Right renal pelvis (tissue), 4 donors: ENCODE measurements at regions not wholly inside any gene's neighbourhood (a gene's known extent, or its start where the extent isn't known, plus 50 kb on each side); places are given as distances from the start of the nearest gene placed in this dataset.
"Not testable (repeated sequence)": the region's sequence is repeated elsewhere in the genome, so short reads cannot be mapped to it uniquely, and the experiment has no call there.

Source experiments
- DNase-seq, 4 donors: peaks; one replicate each; pipeline ENCODE4 v3.0.0-alpha.2; 2013; ENCODE audit warnings: low read depth in 4 of 4, low spot score in 3 of 4, missing footprints in 1 of 4

GRCh38 chr18:68387246-68387645 lies 327.7 kb downstream of the TMX3 start:
- DNase-seq: no peak

GRCh38 chr18:68383979-68384378 lies 330.9 kb downstream of the TMX3 start:
- DNase-seq: not testable (repeated sequence)

GRCh38 chr18:68376926-68377325 lies 338.0 kb downstream of the TMX3 start:
- DNase-seq: no peak

GRCh38 chr18:68362907-68363306 lies 352.0 kb downstream of the TMX3 start:
- no peak for DNase-seq

GRCh38 chr18:68355637-68356036 lies 359.3 kb downstream of the TMX3 start:
- no peak for DNase-seq

- DNase-seq: no peak
Measured at GRCh38 chr18:68354176-68354575, 360.7 kb downstream of the TMX3 start.

GRCh38 chr18:68342039-68342659 lies 372.8 kb downstream of the TMX3 start:
- DNase-seq: no peak

- DNase-seq: no peak
Measured at GRCh38 chr18:68340606-68341005, 374.3 kb downstream of the TMX3 start.

- DNase-seq: no peak
Measured at GRCh38 chr18:68330658-68331057, 384.2 kb downstream of the TMX3 start.

GRCh38 chr18:68323921-68324320 lies 391.0 kb downstream of the TMX3 start:
- no peak for DNase-seq

- DNase-seq: no peak
Measured at GRCh38 chr18:68316636-68317035, 398.3 kb downstream of the TMX3 start.

GRCh38 chr18:68314403-68314802 lies 400.5 kb downstream of the TMX3 start:
- DNase-seq: peak in 1 of 4 donors; percentile 2

GRCh38 chr18:68301441-68301840 lies 413.5 kb downstream of the TMX3 start:
- DNase-seq: no peak

- DNase-seq: no peak
Measured at GRCh38 chr18:68299906-68300305, 415.0 kb downstream of the TMX3 start.

- no peak for DNase-seq
Measured at GRCh38 chr18:68298330-68298729, 416.6 kb downstream of the TMX3 start.

- DNase-seq: no peak
Measured at GRCh38 chr18:68288408-68288807, 426.5 kb downstream of the TMX3 start.

- DNase-seq: no peak
Measured at GRCh38 chr18:68284236-68284780, 430.6 kb downstream of the TMX3 start.

GRCh38 chr18:68283834-68284233 lies 431.1 kb downstream of the TMX3 start:
- DNase-seq: no peak

- no peak for DNase-seq
Measured at GRCh38 chr18:68282232-68282631, 432.7 kb downstream of the TMX3 start.

- DNase-seq: no peak
Measured at GRCh38 chr18:68275616-68276015, 439.3 kb downstream of the TMX3 start.

- DNase-seq: no peak
Measured at GRCh38 chr18:68270017-68270416, 444.9 kb downstream of the TMX3 start.

- no peak for DNase-seq
Measured at GRCh38 chr18:68267583-68267982, 447.3 kb downstream of the TMX3 start.

- no peak for DNase-seq
Measured at GRCh38 chr18:68263481-68263880, 451.4 kb downstream of the TMX3 start.
